ENCODE measurements at regions not wholly inside any gene's neighbourhood (a gene's known extent, or its start where the extent isn't known, plus 50 kb on each side); places are given as distances from the start of the nearest gene placed in this dataset.

DNA sequence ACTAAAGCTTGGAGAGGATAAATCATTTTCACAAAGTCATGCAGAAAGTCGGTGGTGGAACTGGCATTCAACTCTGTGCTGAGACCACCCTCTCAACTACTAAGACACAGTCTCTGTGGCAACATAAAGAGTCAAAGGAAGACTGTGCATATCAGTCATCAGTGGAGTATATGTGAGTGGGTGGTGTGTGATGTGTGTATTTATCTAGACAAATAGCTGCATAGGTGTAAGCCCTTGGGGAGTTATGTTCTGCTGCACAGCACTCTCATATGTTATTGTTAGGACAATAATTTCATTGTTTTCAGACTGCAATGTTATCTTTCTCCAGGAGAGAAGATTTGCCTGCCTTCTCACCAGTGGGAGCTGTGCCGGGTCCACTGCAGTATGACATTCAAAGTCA, 186.3 kb upstream of the HNRNPA3 start:
- TF ChIP-seq POLR2AphosphoS5 (IDR thresholded peaks at IDR 0.05) (no peak), POLR2A (IDR thresholded peaks at IDR 0.05) (no peak)

All from stomach (tissue), 4 donors.